ENCODE measurements at regions not wholly inside any gene's neighbourhood (a gene's known extent, or its start where the extent isn't known, plus 50 kb on each side); places are given as distances from the start of the nearest gene placed in this dataset.

GRCh38 chr10:131587976-131588680 lies 276.6 kb upstream of the TCERG1L start:
- TF ChIP-seq CTCF (IDR thresholded peaks at IDR 0.05) (no peak), POLR2A (IDR thresholded peaks at IDR 0.05; ENCODE audit: low read depth) (no peak), EP300 (IDR thresholded peaks at IDR 0.05) (no peak)
